H1 (cell line): ENCODE measurements at regions not wholly inside any gene's neighbourhood (a gene's known extent, or its start where the extent isn't known, plus 50 kb on each side); places are given as distances from the start of the nearest gene placed in this dataset.

Experiments used
- POLR2AphosphoS5 ChIP-seq: IDR thresholded peaks from 2 replicates; pipeline ENCODE4 v1.6.1; 2011; ENCODE audit warnings: low read depth, low read length
- RNF2 ChIP-seq: fragments of 200-900, 300-1000 bp; sonication (generic); IDR thresholded peaks from 2 replicates; pipeline ENCODE4 v1.7.1; 2016; ENCODE audit warnings: borderline replicate concordance, low read depth, mild to moderate bottlenecking, antibody characterized with exemption, low read length; ENCODE audit not compliant: poor library complexity, severe bottlenecking; ENCODE audit errors: missing control alignments
- SAP30 ChIP-seq: fragments of 300-600 bp; sonication (generic); IDR thresholded peaks from 2 replicates; pipeline ENCODE4 v1.7.1; 2012; ENCODE audit warnings: low read length, moderate library complexity, mild to moderate bottlenecking, inconsistent platforms; ENCODE audit not compliant: insufficient read depth, insufficient replicate concordance
- ZNF274 ChIP-seq: IDR thresholded peaks from 2 replicates; pipeline ENCODE4 v1.7.0; 2012; ENCODE audit warnings: low read length, borderline replicate concordance; ENCODE audit errors: extremely low read depth

DNA sequence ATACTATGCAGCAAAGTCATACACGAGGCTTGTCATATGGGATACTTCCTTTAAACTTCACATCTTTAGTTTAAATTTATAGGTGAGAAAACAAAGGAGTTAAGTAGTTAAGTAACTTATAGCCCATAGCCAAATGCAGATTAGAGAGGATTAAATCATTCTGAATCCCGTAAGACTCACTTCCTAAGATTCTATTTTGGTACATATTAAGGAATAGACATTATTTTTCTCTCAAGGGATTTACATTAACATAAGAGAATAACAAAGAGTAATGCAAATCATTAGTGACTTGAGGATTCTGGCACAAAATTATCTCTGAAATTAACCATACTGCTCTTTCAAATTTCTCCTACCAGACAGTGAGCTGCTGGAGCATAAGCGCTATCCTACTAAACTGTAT lies 747.4 kb upstream of the ARPP21 start (continued):
- no peak for TF ChIP-seq SAP30
- TF ChIP-seq POLR2AphosphoS5, result no peak
- TF ChIP-seq ZNF274, result no peak
- TF ChIP-seq RNF2, result no peak
